Ishikawa (cell line): ENCODE measurements at regions not wholly inside any gene's neighbourhood (a gene's known extent, or its start where the extent isn't known, plus 50 kb on each side); places are given as distances from the start of the nearest gene placed in this dataset.

Experiments
- EP300 ChIP-seq: IDR thresholded peaks from 2 replicates; pipeline ENCODE4 v1.6.1; 2012; ENCODE audit warnings: borderline replicate concordance
- RAD21 ChIP-seq: IDR thresholded peaks from 2 replicates; pipeline ENCODE4 v1.6.1; 2012; ENCODE audit warnings: low read depth

- TF ChIP-seq RAD21 (no peak), EP300 (no peak)
Measured at GRCh38 chr16:26330654-26331053, 638.9 kb downstream of the HS3ST4 start.
